Activated T-cell treated with anti-CD3 and anti-CD28 coated beads, Interleukin-2, amount 50 U/mL, for 72 hours (primary cell): ENCODE measurements at regions not wholly inside any gene's neighbourhood (a gene's known extent, or its start where the extent isn't known, plus 50 kb on each side); places are given as distances from the start of the nearest gene placed in this dataset.

ENCODE experiments used
- ATAC-seq, 2 donors: fragments of 150-1000 bp; cut with Tn5 transposase; replicated peaks in 1 of 2; 2 replicates each; pipeline ENCODE4 v1.10.0; 2021; ENCODE audit warnings: moderate library complexity in 2 of 2, mild to moderate bottlenecking in 1 of 2
- DNase-seq, 2 donors: peaks; one replicate each; pipeline ENCODE4 v3.0.0; 2021 to 2022; ENCODE audit warnings: mixed read lengths in 1 of 2
- H3K27ac Mint-ChIP-seq: one replicate; pipeline ENCODE4 v1.8.0; 2022; ENCODE audit warnings: mild to moderate bottlenecking, moderate library complexity, mixed read lengths
- H3K27me3 Mint-ChIP-seq: one replicate; pipeline ENCODE4 v1.8.0; 2022; ENCODE audit warnings: low read depth, mixed read lengths
- H3K36me3 Mint-ChIP-seq, 2 donors: one replicate each; pipeline ENCODE4 v1.8.0; 2022; ENCODE audit warnings: mixed read lengths in 2 of 2, mild to moderate bottlenecking in 1 of 2; ENCODE audit not compliant: insufficient read depth in 2 of 2
- H3K4me1 Mint-ChIP-seq: one replicate; pipeline ENCODE4 v1.8.0; 2022; ENCODE audit warnings: low read depth, mixed read lengths
- H3K4me3 Mint-ChIP-seq, 2 donors: one replicate each; pipeline ENCODE4 v1.8.0; 2022; ENCODE audit warnings: mild to moderate bottlenecking in 2 of 2, mixed read lengths in 2 of 2, moderate library complexity in 2 of 2
- H3K9me3 Mint-ChIP-seq, 2 donors: one replicate each; pipeline ENCODE4 v1.8.0; 2022; ENCODE audit warnings: mixed read lengths in 2 of 2

DNA sequence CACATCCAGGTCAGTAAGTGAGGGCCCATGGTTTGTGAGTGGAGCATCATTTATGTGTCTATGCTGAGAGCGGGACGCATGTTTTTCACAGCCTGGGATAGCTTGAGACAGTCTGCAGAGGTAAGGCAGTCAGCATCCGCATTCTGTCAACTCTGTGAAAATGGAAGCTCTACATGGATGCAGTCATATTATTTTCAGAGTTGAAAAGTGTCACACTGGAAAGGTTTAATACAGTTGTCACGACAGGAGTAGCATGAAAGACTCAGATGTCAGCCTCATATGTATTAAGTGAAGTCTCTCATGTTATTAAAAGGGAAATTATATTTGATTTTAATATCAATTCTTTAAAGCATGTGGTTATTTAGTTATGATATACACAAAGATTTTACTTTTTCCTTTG is 436.9 kb upstream of the GYPC start:
- no peak for DNase-seq
- Mint-ChIP-seq H3K27me3 (no peaks in the 10 kb centered on the region), H3K4me3 (no peak overlapping the region), H3K36me3 (no peaks in the 10 kb centered on the region), H3K4me1 (no peaks in the 10 kb centered on the region), H3K9me3 (peaks cover 0 to 2% of the 10 kb centered on the region in 2 donors), H3K27ac (no peak overlapping the region)
- no peak for ATAC-seq

DNA sequence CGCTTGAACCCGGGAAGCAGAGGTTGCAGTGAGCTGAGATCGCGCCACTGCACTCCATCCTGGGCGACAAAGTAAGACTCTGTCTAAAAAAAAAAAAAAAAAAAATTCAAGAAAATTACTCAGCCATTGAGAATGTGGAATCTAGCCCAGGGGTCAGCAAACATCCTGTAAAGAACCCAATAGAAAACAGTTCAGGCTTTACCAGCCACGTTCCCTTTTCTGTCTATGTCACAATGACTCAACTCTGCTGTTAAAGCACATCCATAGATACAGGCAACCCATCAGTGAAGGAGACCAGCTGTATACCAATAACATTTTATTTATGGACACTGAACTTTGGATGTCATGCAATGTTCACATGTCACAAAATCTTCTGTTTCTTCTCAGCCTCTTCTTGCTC is 435.6 kb upstream of the GYPC start:
- Mint-ChIP-seq H3K27ac (no peak overlapping the region), H3K9me3 (peaks cover 2% of the 10 kb centered on the region in 2 donors), H3K36me3 (no peaks in the 10 kb centered on the region), H3K4me3 (no peak overlapping the region), H3K27me3 (no peaks in the 10 kb centered on the region), H3K4me1 (no peaks in the 10 kb centered on the region)
- ATAC-seq: no peak
- no peak for DNase-seq

DNA sequence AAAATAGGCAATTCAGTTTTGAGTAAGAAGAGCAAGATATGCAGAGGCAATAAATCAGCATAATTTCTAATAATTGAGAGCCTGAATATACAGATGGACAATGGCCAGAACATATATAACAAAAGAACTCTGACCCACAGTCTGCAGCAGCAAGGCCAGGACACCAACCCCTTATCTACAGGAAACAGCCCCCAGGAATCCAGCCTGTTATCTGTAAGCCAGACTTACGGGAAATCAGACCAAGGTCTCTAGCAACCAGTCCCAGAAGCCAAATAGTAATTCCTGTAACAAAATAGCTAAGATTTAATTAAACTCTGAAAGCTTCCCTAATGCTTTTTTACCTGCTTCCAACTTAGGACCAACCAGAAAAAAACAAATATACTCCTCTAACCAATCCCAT is 434.5 kb upstream of the GYPC start:
- Mint-ChIP-seq H3K4me3 (no peak overlapping the region), H3K4me1 (no peaks in the 10 kb centered on the region), H3K27me3 (no peaks in the 10 kb centered on the region), H3K9me3 (peaks cover 2% of the 10 kb centered on the region in 2 donors), H3K27ac (no peak overlapping the region), H3K36me3 (no peaks in the 10 kb centered on the region)
- DNase-seq (no peak), ATAC-seq (no peak)

DNA sequence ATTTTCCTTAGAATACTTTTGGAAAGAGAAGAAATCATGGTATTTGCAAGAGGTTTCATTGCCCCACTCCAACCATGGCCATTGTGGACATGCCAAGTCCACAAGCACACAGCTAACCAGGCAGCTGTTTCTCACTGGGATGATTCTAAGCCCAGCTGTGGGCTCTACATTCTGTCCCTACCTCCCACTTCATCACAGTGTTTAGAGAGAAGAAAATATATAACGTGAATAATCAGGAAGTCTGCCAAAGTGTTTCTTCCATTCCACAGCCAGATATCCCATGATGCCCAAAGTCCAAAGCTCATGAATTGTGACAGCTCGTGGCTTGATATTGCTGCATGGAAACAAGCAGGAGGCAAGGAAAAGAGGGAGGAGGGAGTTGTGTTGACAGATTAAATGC is 433.7 kb upstream of the GYPC start:
- Mint-ChIP-seq H3K4me1 (no peaks in the 10 kb centered on the region), H3K4me3 (no peak overlapping the region), H3K36me3 (no peaks in the 10 kb centered on the region), H3K9me3 (peaks cover 2% of the 10 kb centered on the region in 2 donors), H3K27me3 (no peaks in the 10 kb centered on the region), H3K27ac (no peak overlapping the region)
- DNase-seq (no peak), ATAC-seq (no peak)

DNA sequence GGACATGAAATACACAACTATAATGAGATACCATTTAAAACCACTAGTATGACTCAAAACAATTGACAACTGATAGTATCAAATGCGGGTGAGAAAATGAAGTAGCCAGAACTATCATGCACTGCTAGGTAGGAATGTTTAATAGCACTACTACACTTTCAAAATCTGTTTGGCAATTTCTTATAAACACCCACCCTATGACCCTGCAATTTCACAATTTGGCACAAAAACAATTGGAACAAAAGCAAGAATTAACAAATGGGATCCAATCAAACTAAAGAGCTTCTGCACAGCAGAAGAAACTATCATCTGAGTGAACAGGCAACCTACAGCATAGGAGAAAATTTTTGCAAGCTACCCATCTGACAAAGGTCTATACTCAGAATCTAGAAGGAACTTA is 431.2 kb upstream of the GYPC start:
- H3K4me1 Mint-ChIP-seq: no peaks in the 10 kb centered on the region
- H3K27me3 Mint-ChIP-seq: no peaks in the 10 kb centered on the region
- ATAC-seq: no peak
- H3K4me3 Mint-ChIP-seq: no peak overlapping the region
- H3K27ac Mint-ChIP-seq: no peak overlapping the region
- peaks cover 0 to 2% of the 10 kb centered on the region in 2 donors for H3K9me3 Mint-ChIP-seq
- no peak for DNase-seq
- no peaks in the 10 kb centered on the region for H3K36me3 Mint-ChIP-seq

DNA sequence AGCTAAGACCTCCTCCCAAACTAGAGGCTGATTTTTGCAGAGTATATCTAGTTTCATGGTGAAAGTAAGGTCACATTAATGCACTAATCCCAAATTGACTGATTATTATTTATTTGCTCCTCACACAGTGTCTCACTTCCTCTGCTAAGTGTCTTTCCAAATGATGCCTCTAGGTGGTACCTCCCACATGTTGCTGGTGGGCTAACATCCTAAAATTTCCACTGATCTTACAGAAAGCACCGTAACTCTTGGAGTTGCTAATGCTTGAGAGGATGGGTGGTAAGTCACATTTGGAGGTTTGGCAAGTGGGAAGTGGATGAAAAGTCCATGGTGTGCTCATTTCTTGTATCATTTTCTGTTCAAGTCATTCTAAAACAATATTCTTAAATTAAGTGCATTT is 428.7 kb upstream of the GYPC start:
- Mint-ChIP-seq H3K27ac (no peak overlapping the region), H3K9me3 (peaks cover 0 to 3% of the 10 kb centered on the region in 2 donors), H3K4me1 (no peaks in the 10 kb centered on the region)

DNA sequence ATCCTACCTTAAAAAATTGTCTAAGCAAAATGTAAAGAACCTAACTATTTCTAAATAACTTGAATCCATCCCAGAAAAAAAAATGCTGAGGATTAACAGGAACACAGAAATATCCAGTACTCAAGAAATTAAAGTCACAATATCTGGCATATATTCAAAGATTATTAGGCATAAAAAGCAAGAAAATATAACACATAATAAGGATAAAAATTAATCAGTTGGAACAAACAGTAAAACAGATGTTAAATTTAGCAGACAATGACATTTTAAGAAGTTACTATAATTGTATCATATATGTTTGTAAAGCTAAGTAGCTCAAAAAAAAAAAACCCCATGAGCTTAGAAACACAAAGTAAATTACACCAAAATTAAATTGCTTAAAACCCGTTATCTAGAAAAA is 427.4 kb upstream of the GYPC start:
- no peak for ATAC-seq
- Mint-ChIP-seq H3K4me3 (no peak overlapping the region), H3K36me3 (no peaks in the 10 kb centered on the region), H3K27ac (no peak overlapping the region), H3K4me1 (no peaks in the 10 kb centered on the region), H3K9me3 (peaks cover 0 to 3% of the 10 kb centered on the region in 2 donors), H3K27me3 (no peaks in the 10 kb centered on the region)
- no peak for DNase-seq

More for the DNA sequence above, 428.7 kb upstream of the GYPC start:
- Mint-ChIP-seq H3K27me3 (no peaks in the 10 kb centered on the region), H3K4me3 (no peak overlapping the region), H3K36me3 (no peaks in the 10 kb centered on the region)
- ATAC-seq (no peak), DNase-seq (no peak)

DNA sequence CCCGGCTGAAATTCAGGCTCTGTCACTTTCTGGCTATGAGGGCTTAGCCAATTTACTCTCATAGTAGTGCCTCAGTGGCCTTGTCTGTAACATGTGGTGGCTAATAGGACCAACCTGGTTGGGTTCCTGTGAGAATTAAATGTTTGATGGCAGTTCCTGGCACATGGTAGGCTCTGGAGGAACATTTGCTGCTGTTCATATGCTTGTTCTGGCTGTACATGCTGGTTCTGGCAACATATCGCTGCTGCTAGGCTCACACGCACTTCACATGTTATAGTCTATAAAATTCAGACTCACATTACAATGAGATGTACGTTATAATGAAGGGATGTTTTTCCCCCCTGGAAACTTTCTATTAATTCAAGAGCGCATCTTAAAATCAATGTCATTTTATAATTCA is 417.7 kb upstream of the GYPC start:
- Mint-ChIP-seq H3K27ac (no peak overlapping the region), H3K36me3 (no peaks in the 10 kb centered on the region), H3K4me3 (no peak overlapping the region), H3K27me3 (no peaks in the 10 kb centered on the region), H3K9me3 (no peaks in the 10 kb centered on the region), H3K4me1 (no peaks in the 10 kb centered on the region)
- no peak for DNase-seq
- ATAC-seq: no peak

DNA sequence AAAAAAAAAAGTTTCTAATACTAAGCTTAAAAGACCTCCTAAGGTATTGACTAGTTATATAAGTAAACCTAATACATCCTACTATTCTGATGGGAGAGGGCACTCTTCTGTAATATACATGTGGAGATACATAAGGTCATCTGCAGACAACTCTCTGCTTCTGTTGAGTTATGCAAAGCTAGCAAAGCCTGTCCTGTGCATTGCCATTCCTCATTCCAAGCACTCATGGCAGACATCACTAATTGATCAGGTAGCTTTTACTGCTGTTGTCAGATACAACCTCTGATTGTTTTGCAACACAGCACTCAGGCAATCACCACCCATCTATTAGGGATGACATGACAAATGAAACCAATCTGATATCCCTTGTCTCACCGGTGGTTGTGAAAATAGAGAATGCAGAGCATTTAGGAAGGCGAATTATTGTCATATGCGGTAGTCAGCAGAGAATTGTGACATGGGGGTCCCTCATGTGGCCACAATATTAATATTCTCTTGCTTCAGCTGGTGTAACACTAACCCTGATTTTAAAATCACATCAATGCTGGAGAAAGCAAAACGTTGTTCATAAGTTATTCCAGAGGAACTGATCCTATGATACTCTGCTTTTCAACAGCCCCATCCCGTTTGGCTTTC is 416.5 kb upstream of the GYPC start:
- no peaks in the 10 kb centered on the region for H3K27me3 Mint-ChIP-seq
- H3K4me1 Mint-ChIP-seq: no peaks in the 10 kb centered on the region
- no peaks in the 10 kb centered on the region for H3K9me3 Mint-ChIP-seq
- no peak overlapping the region for H3K27ac Mint-ChIP-seq
- ATAC-seq: no peak
- DNase-seq: no peak
- H3K36me3 Mint-ChIP-seq: no peaks in the 10 kb centered on the region
- no peak overlapping the region for H3K4me3 Mint-ChIP-seq

DNA sequence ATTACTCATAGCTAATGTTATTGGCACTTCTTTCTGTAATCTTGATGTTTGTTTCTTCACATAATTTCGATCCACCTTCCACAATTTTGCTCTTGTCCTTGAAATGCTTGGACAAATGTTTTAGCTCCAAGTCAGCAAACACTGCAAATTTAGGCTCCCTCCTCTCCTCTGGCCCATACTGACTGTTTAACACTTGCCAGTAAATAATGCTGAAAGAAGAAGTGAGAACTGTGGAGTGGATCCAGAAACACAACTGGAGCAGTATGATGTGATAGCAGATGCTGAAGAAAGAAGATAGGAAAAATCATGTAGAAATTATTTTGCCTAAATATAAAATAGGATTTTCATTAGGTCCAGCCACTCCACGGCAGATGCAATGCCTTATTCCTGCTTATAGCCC is 415.0 kb upstream of the GYPC start:
- Mint-ChIP-seq H3K4me3 (no peak overlapping the region), H3K36me3 (no peaks in the 10 kb centered on the region), H3K9me3 (no peaks in the 10 kb centered on the region), H3K27me3 (no peaks in the 10 kb centered on the region), H3K27ac (no peak overlapping the region), H3K4me1 (no peaks in the 10 kb centered on the region)
- ATAC-seq (no peak), DNase-seq (no peak)

DNA sequence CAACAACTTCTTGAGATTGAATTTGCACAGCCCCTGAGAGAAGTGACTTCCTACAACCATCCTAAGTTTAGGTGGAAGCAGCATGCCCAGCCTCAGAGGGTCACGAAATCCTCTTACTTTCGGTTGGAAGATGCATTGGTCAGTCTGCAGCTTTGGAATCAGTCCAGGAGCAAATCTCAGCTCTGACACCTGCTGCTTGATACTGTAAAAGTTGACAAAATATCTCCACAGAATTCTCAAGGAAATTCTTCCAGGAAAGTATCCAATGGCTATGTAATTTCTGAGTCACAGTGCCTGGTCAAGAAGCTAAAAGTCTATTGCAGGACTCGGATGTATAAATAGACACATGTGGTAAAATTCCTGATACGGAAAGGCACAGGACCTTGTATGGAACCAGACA is 414.5 kb upstream of the GYPC start:
- no peak overlapping the region for H3K4me3 Mint-ChIP-seq
- no peak for ATAC-seq
- H3K4me1 Mint-ChIP-seq: no peaks in the 10 kb centered on the region
- DNase-seq: no peak
- no peaks in the 10 kb centered on the region for H3K9me3 Mint-ChIP-seq
- no peaks in the 10 kb centered on the region for H3K27me3 Mint-ChIP-seq
- H3K36me3 Mint-ChIP-seq: no peaks in the 10 kb centered on the region
- no peak overlapping the region for H3K27ac Mint-ChIP-seq

DNA sequence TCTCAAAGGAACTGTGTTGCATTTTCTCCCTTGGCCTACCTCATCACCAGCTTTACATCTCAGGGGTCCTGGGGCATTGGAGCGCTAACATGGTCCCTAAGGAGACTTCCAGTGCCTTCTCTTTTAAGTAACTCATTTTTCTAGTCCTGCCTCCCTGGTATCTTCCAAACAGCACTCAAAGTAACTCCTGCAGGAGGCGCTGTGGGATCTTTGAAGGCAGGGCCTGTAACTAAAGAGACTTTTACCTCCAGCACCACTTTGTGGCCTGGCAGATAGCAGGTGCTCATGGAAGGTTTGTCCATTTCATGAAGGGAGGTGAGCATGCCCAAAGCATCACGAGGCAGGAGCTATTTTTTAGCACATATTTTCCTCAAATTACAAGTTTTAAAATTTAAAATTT is 411.0 kb upstream of the GYPC start:
- ATAC-seq: peak; percentile 37 to 60
- Mint-ChIP-seq H3K36me3 (no peaks in the 10 kb centered on the region), H3K4me1 (no peaks in the 10 kb centered on the region), H3K27me3 (peaks cover 8% of the 10 kb centered on the region), H3K9me3 (no peaks in the 10 kb centered on the region), H3K4me3 (no peak overlapping the region), H3K27ac (no peak overlapping the region)
- peak; percentile 63 to 64 for DNase-seq

DNA sequence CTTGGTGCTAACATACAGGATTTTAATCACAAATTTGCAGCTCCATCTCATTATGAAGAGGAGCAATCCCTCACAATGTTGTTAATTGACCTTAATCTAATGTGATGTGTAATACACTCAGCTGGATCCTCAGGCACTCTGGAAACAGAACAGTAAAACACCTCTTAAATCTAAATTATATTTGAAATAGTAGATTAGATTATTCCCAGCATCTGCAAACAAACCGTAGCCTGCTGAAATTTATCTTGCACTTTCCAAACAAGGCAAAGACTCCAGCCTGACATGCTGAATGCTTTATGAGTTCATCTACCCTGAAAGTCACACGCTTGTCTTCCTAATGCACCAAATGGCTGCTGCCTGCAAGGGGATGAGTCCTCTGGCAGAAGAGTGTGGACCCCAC is 402.3 kb upstream of the GYPC start:
- DNase-seq (no peak), ATAC-seq (no peak)
- Mint-ChIP-seq H3K36me3 (no peaks in the 10 kb centered on the region), H3K9me3 (no peaks in the 10 kb centered on the region), H3K27ac (no peak overlapping the region), H3K4me3 (no peak overlapping the region), H3K27me3 (no peaks in the 10 kb centered on the region), H3K4me1 (no peaks in the 10 kb centered on the region)

DNA sequence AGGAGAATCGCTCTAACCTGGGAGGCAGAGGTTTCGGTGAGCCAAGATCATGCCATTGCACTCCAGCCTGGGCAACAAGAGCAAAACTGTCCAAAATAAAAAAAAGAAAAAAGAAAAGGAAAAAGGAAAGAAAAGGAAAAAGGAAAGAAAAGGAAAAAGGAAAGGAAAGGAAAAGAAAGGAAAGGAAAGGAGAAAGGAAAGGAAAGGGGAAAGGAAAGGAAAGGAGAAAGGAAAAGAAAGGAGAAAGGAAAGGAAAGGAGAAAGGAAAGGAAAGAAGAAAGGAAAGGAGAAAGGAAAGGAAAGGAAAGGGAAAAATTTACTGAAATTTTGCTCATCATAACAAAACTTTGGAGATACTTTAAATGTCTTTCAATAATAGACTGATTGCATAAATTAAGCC is 391.3 kb upstream of the GYPC start:
- H3K9me3 Mint-ChIP-seq: no peaks in the 10 kb centered on the region
- no peak overlapping the region for H3K27ac Mint-ChIP-seq
- no peaks in the 10 kb centered on the region for H3K36me3 Mint-ChIP-seq
- no peak for DNase-seq
- peaks cover 30% of the 10 kb centered on the region for H3K27me3 Mint-ChIP-seq
- ATAC-seq: no peak
- no peaks in the 10 kb centered on the region for H3K4me1 Mint-ChIP-seq
- H3K4me3 Mint-ChIP-seq: no peak overlapping the region
